HG02885 (cell line): ENCODE measurements at regions not wholly inside any gene's neighbourhood (a gene's known extent, or its start where the extent isn't known, plus 50 kb on each side); places are given as distances from the start of the nearest gene placed in this dataset.
A peak's percentile ranks its signal among the peaks of the same experiment; 100 is the strongest.
"Not testable (repeated sequence)": the region's sequence is repeated elsewhere in the genome, so short reads cannot be mapped to it uniquely, and the experiment has no call there.

Experiments used
- ATAC-seq: cut with Tn5 transposase; IDR thresholded peaks from one replicate; pipeline ENCODE4 v1.9.1; 2021; ENCODE audit warnings: mild to moderate bottlenecking; ENCODE audit not compliant: unreplicated experiment, poor library complexity

GRCh38 chr10:94217411-94217810 lies 145.3 kb downstream of the NOC3L start:
- no peak for ATAC-seq

GRCh38 chr10:94218493-94219183 lies 144.1 kb downstream of the NOC3L start:
- ATAC-seq, result no peak

DNA sequence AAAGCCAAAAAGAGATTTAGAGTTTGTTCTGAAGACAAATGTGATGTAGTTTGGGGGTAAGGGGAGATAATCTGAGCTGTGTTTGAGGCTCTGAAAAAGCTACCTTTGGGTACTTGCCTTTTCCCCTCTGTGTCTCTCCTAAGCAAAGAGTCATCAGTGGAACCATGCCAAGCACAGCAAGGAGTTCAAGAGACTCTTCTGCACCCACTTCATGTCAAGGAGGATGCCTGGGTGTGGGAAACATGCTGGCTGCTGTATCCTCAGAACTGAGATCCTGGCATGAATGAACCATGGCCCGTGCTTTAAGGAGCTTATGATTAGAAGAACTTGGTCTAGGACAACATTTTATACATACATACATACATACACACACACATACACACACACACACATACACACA lies 142.9 kb downstream of the NOC3L start:
- ATAC-seq, result no peak

DNA sequence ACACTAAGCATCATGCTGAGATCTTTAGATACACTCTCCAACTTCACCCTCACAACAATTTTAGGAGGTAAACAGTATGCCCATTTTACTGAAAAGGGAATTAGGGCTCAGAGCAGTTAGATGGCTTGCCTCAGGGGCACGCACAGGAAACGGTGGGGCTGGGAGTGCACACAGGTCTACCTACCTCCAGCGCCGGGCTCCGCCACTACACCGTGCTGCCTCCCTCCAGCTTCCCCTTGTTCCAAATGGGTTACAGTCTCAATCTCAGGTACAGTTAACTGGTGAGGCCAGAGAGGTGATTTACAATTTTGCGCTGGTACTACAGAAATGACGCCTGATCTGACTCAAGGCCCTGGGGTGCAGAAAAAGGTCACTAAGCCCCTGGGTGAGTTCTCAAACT lies 142.0 kb downstream of the NOC3L start:
- no peak for ATAC-seq

DNA sequence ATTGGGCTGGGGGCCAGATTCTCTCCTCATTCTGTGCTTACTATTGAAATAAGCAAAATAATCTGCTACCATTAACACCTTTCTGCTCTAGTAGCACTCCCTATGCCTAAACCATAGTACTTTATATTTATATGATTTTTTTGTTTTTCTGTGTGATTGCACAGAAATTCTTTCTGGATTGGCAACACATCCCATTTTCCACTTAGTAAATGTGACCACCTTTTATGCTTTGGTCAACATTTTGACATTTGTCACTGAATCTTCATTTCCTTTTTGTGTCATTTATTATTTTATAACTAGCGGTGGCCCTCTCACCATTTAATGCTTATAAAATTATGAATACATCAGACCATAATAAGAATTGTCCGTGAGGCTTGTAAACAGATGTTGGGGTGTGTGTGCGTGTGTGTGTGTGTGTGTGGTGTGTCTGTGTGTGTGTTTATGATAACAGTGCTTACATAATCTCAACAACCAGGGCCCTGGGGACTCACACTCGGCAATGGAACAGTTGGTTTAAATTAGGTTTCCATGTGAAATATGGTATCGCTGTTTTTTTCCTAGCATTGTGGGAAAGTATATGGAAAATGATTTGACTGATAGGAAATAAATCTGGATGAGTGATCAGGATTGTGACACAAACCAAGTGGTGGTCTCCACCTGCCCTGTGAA lies 138.9 kb downstream of the NOC3L start:
- ATAC-seq, result no peak

DNA sequence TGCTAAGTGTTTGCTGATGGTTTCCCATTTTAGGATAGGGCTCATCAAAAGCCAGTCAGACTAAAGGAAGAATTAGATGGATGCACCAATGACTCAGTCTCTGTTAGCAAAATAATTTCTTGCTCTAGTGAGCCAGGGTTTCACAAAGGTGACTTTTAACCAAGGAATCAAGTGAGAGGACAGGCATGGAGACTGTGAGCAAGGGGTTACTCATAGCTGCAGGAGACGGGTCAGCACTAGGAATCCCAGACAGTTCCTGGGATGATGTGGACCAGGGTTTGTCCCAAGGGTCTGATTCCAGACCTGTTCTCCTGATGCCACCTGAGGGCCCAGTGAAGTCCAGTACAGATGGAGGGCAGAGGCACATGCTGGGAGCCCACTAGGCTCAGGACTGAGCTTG lies 138.1 kb downstream of the NOC3L start:
- no peak for ATAC-seq

GRCh38 chr10:94225589-94225988 lies 137.2 kb downstream of the NOC3L start:
- no peak for ATAC-seq

GRCh38 chr10:94230134-94230785 lies 132.5 kb downstream of the NOC3L start:
- ATAC-seq, result no peak

DNA sequence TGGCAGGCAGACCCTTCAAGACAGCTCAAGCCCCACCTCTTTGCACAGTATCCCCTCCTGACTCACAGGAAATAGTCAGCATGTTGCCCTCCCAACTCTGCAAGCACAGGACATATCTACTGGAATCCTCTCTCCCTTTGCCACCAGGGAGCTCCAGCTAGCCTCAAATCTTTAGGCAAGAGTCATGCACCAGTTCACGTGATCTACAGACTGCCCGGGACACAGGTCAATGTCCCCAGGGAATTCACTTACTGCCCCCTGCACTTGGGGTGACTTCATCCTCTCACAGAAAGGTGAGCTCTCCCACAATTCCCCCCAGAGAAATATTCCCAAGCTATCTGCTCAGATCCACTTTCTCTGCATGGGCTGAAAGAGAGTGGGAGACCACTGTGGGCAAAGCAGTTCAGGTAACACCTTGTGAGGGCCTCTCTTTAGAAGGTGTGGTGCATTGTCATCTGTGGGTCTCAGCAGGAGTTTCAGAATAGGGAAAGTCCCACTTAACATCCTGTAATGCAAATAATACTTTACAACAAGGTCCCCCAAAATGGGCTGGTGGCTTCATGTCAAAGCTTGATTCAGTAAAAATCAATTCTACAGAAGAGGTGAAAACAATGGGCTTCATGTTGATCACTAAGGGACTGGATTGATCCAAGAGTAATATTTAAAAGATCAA lies 129.9 kb downstream of the NOC3L start:
- peak; percentile 67 for ATAC-seq

DNA sequence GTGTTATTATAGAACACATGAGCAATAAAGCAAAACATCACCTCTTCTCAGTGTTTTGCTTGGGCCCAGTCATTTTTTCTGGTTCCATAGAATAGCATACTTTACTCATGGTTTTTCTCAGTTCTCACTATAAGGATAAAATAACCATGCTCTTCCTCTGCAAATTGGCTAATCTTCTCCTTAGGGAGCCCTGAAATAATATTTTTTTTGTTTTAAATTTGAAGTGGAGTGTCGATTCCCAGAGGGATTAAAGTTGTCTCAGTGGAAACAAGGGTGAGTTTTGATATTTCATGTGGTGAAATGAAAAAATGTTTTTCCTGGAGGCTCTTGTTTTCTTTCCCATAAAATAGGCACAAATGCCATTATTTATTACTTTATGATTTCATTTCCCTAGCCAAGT lies 127.3 kb downstream of the NOC3L start:
- ATAC-seq, result no peak

- ATAC-seq, result no peak
Measured at GRCh38 chr10:94238006-94238617, 124.6 kb downstream of the NOC3L start.

GRCh38 chr10:94239696-94240095 lies 123.0 kb downstream of the NOC3L start:
- no peak for ATAC-seq

DNA sequence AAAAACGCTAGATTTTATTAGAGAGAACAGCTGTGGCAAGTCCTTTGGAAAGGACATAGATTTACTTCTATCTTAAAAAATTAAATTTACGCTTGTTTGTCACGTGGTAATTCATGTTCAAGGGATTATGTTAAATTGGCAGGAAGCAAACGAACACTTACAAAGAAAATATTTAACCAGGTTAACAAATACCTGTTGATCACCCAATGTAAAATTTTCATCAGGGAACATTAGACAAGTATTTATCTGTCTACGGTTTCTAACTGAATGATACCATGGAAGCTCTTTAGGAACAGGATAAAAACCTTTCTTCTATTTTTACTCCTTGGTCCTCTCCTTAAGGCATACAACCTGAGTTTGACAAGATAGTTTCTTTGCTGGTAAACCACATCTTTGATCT lies 122.2 kb downstream of the NOC3L start:
- no peak for ATAC-seq

DNA sequence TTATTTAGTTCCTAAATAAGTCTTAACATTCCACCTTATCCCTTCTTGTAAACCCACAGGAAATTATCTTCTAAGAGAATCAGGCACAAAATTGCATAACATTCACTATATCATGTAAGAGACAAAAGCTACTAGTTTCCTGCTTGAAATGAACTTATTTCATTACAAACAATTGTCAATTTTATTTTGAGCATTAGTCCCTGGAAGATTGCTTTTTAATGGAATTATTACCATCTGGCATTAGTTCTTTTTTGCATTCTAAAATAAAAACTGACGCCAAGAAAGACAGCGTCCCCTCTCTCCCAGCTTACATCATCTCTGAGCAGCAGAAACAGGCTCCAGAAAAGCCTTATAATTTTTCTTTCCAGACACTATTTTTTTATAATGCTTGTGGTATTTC lies 121.8 kb downstream of the NOC3L start:
- ATAC-seq, result no peak

DNA sequence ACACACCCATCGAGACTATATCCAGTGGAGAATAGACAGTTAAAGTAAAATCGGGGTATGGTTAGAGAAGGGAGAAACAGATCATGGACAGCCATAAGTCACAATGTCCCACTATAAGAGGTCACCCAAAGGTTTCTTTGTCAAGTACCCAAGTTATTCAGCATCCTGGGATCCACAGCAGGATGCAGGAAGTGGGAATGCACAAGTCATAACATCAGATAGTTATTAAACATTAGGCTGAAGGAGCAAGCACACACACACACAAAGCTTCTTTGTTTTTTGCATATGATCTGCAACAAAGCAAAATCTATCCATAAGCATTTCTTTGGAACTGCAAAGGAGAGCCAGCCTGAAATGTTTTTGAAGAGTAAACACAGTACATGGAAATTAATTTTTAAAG lies 111.6 kb downstream of the NOC3L start:
- ATAC-seq, result no peak

- ATAC-seq, result no peak
Measured at GRCh38 chr10:94251568-94251967, 111.2 kb downstream of the NOC3L start.

DNA sequence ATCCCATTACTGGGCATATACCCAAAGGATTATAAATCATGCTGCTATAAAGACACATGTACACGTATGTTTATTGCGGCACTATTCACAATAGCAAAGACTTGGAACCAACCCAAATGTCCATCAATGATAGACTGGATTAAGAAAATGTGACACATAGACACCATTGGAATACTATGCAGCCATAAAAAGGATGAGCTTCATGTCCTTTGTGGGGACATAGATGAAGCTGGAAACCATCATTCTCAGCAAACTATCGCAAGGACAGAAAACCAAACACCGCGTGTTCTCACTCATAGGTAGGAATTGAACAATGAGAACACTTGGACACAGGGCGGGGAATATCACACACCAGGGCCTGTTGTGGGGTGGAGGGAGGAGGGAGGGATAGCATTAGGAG lies 105.3 kb downstream of the NOC3L start:
- not testable (repeated sequence) for ATAC-seq

DNA sequence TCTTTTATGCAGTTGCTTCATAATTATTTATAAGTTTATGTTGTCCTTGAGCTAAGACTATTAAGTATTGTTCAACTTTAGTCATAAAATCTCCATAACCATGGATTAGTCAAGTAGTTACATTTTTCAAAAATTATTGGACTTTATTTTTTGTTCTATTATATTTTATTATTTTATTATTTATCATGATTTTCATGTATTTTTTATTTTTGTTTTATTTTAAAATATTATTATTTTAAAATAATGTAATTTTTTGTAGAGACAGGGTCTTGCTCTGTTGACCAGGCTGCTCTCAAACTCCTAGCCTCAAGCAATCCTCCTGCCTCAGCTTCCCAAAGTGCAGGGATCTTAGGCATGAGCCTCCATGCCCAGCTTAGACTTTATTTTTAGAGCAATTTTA lies 102.3 kb downstream of the NOC3L start:
- no peak for ATAC-seq

GRCh38 chr10:94264085-94264484 lies 98.7 kb downstream of the NOC3L start:
- no peak for ATAC-seq

DNA sequence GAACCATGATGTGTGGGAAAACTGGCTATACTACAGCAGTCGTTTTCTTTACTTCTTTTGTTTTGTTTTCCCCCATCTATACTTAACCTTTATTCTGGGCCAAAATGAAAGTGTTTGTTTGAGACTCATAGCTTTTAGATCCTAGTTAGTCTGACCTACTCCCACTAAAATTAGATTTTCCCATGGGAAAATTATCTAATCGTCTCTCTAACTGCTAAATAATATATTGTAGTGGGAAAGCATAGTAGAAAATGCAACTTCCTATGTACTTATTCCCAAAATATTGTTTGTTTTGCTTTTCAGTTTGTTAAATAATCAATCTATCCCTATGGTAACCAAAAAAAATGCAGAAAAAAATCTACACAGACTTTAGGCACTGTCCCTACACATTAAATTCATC lies 96.6 kb downstream of the NOC3L start:
- no peak for ATAC-seq

- ATAC-seq, result no peak
Measured at GRCh38 chr10:94268652-94269051, 94.1 kb downstream of the NOC3L start.
